ENCODE measurements at regions not wholly inside any gene's neighbourhood (a gene's known extent, or its start where the extent isn't known, plus 50 kb on each side); places are given as distances from the start of the nearest gene placed in this dataset.
"Not testable (repeated sequence)": the region's sequence is repeated elsewhere in the genome, so short reads cannot be mapped to it uniquely, and the experiment has no call there.

- Mint-ChIP-seq H3K36me3 (ENCODE audit: low read depth) (peaks cover 5% of the 10 kb centered on the region), H3K9me3 (peaks cover 18% of the 10 kb centered on the region), H3K4me1 (peaks cover 32% of the 10 kb centered on the region), H3K4me3 (no peak overlapping the region), H3K27me3 (ENCODE audit: low read depth, poor library complexity) (no peaks in the 10 kb centered on the region), H3K27ac (no peak overlapping the region)
- DNase-seq: no peak
- TF ChIP-seq, protein P1, sequence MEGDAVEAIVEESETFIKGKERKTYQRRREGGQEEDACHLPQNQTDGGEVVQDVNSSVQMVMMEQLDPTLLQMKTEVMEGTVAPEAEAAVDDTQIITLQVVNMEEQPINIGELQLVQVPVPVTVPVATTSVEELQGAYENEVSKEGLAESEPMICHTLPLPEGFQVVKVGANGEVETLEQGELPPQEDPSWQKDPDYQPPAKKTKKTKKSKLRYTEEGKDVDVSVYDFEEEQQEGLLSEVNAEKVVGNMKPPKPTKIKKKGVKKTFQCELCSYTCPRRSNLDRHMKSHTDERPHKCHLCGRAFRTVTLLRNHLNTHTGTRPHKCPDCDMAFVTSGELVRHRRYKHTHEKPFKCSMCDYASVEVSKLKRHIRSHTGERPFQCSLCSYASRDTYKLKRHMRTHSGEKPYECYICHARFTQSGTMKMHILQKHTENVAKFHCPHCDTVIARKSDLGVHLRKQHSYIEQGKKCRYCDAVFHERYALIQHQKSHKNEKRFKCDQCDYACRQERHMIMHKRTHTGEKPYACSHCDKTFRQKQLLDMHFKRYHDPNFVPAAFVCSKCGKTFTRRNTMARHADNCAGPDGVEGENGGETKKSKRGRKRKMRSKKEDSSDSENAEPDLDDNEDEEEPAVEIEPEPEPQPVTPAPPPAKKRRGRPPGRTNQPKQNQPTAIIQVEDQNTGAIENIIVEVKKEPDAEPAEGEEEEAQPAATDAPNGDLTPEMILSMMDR (IDR thresholded peaks at IDR 0.05): no peak
These were observed 652.9 kb upstream of the USP24 start for GRCh38 chr1:55868026-55868425.

GRCh38 chr1:55867304-55867843 lies 652.2 kb upstream of the USP24 start:
- TF ChIP-seq, protein P1 (IDR thresholded peaks at IDR 0.05): no peak
- DNase-seq: no peak
- Mint-ChIP-seq H3K27me3 (ENCODE audit: low read depth, poor library complexity) (no peaks in the 10 kb centered on the region), H3K9me3 (peaks cover 18% of the 10 kb centered on the region), H3K4me1 (peaks cover 29% of the 10 kb centered on the region), H3K4me3 (no peak overlapping the region), H3K27ac (no peak overlapping the region), H3K36me3 (ENCODE audit: low read depth) (peaks cover 5% of the 10 kb centered on the region)

DNA sequence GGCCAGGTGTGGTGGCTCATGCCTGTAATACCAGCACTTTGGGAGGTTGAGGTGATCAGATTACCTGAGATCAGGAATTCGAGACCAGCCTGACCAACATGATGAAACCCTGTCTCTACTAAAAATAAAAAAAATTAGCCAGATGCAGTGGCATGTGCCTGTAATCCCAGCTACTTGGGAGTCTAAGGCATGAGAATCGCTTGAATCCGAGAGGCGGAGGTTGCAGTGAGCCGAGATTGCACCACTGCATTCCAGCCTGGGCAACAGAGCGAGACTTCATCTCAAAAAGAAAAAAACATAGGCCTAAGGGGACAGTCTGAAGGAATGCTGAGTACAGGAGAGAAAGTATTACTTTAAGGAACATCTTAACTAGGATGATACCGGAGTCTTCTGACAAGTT lies 650.6 kb upstream of the USP24 start:
- Mint-ChIP-seq H3K4me1 (peaks cover 29% of the 10 kb centered on the region), H3K9me3 (peaks cover 18% of the 10 kb centered on the region)
- not testable (repeated sequence) for H3K4me3 Mint-ChIP-seq; DNase-seq; H3K27ac Mint-ChIP-seq; H3K36me3 Mint-ChIP-seq (ENCODE audit: low read depth); H3K27me3 Mint-ChIP-seq (ENCODE audit: low read depth, poor library complexity)

DNA sequence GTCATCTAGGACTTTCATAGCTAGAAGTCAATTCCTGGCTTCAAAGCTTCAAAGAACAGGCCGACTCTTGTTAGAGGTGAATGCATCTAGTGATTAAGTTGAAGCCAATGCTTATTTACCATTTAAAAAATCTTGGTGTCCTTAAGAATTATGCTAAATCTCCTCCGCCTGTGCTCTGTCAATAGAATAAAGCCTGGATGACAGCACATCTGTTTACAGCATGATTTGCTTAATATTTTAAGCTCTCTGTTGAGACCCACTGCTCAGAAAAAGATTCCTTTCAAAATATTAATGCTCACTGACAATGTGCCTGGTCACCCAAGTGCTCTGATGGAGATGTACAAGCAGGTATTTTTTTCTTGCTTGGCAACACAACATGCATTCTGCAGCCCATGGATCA lies 649.1 kb upstream of the USP24 start:
- Mint-ChIP-seq H3K27me3 (ENCODE audit: low read depth, poor library complexity) (peaks cover 3% of the 10 kb centered on the region), H3K9me3 (peaks cover 18% of the 10 kb centered on the region), H3K27ac (no peak overlapping the region), H3K4me1 (peaks cover 27% of the 10 kb centered on the region), H3K36me3 (ENCODE audit: low read depth) (peaks cover 5% of the 10 kb centered on the region), H3K4me3 (no peak overlapping the region)
- TF ChIP-seq, protein P1 (IDR thresholded peaks at IDR 0.05): no peak
- no peak for DNase-seq

- no peak overlapping the region for H3K27ac Mint-ChIP-seq
- no peak for DNase-seq
- H3K9me3 Mint-ChIP-seq: peaks cover 18% of the 10 kb centered on the region
- TF ChIP-seq, protein P1 (IDR thresholded peaks at IDR 0.05): no peak
- no peak overlapping the region for H3K4me3 Mint-ChIP-seq
- peaks cover 5% of the 10 kb centered on the region for H3K36me3 Mint-ChIP-seq (ENCODE audit: low read depth)
- peaks cover 8% of the 10 kb centered on the region for H3K4me1 Mint-ChIP-seq
- H3K27me3 Mint-ChIP-seq (ENCODE audit: low read depth, poor library complexity): peaks cover 12% of the 10 kb centered on the region
These were observed 646.6 kb upstream of the USP24 start for GRCh38 chr1:55861676-55862340.

GRCh38 chr1:55860798-55861519 lies 645.8 kb upstream of the USP24 start:
- no peak for DNase-seq

More at GRCh38 chr1:55860798-55861519, 645.8 kb upstream of the USP24 start:
- TF ChIP-seq, protein P1 (IDR thresholded peaks at IDR 0.05): no peak
- Mint-ChIP-seq H3K4me1 (peaks cover 3% of the 10 kb centered on the region), H3K27ac (no peak overlapping the region), H3K27me3 (ENCODE audit: low read depth, poor library complexity) (peaks cover 12% of the 10 kb centered on the region), H3K4me3 (no peak overlapping the region), H3K9me3 (peaks cover 18% of the 10 kb centered on the region), H3K36me3 (ENCODE audit: low read depth) (peaks cover 5% of the 10 kb centered on the region)

All from nephron progenitor cell (in vitro differentiated cells).